Gastrocnemius medialis (tissue), 4 donors: ENCODE measurements at regions not wholly inside any gene's neighbourhood (a gene's known extent, or its start where the extent isn't known, plus 50 kb on each side); places are given as distances from the start of the nearest gene placed in this dataset.

Experiments used
- ATAC-seq, 2 donors: fragments of 150-250 bp; one replicate each; pipeline ENCODE4 v1.9.1; 2016
- DNase-seq, 2 donors: peaks; one replicate each; pipeline ENCODE4 v3.0.0-alpha.2; 2019
- H3K27ac ChIP-seq, 4 donors: fragments of 200-600 bp; sonication (generic); 1 replicate in 1 of 4; 2 replicates in 3 of 4; pipeline ENCODE4 v1.5.1; 2016 to 2018; ENCODE audit warnings: mild to moderate bottlenecking in 2 of 4, moderate library complexity in 1 of 4
- H3K27me3 ChIP-seq, 3 donors: fragments of 200-600 bp; sonication (generic) in 2 of 3; 1 replicate in 1 of 3; 2 replicates in 2 of 3; pipeline versions ENCODE4 v1.5.1 to v1.6.0; 2016 to 2019; ENCODE audit warnings: mild to moderate bottlenecking in 1 of 3, moderate library complexity in 1 of 3
- H3K36me3 ChIP-seq, 2 donors: fragments of 200-600 bp; sonication (generic) in 1 of 2; one replicate each; pipeline ENCODE4 v1.5.1; 2017 to 2018
- H3K4me1 ChIP-seq, 2 donors: fragments of 200-600 bp; sonication (generic) in 1 of 2; one replicate each; pipeline ENCODE4 v1.5.1; 2016 to 2017; ENCODE audit warnings: mild to moderate bottlenecking in 2 of 2
- H3K4me3 ChIP-seq, 4 donors: fragments of 200-600 bp; sonication (generic) in 3 of 4; 1 replicate in 1 of 4; 2 replicates in 3 of 4; pipeline ENCODE4 v1.5.1; 2016 to 2019; ENCODE audit warnings: mild to moderate bottlenecking in 2 of 4
- H3K9me3 ChIP-seq, 3 donors: fragments of 200-600 bp; sonication (generic) in 2 of 3; 1 replicate in 1 of 3; 2 replicates in 2 of 3; pipeline ENCODE4 v1.5.1; 2016 to 2019
- POLR2A ChIP-seq, 2 donors: fragments of 450-650 bp; IDR thresholded peaks; one replicate each; pipeline ENCODE4 v1.6.1; 2017; ENCODE audit warnings: antibody characterized with exemption in 2 of 2, mild to moderate bottlenecking in 2 of 2, moderate library complexity in 2 of 2
- in situ Hi-C, 4 donors: fragments of 200-750 bp; cut with MboI; loops; one replicate each; pipeline versions ENCODE4 v1.15.0 to v1.8.0; 2017; ENCODE audit warnings: low sequenced_read_pairs in 4 of 4
- intact Hi-C: fragments of 100-400 bp; cut with DNase I; formaldehyde crosslinking; loops from one replicate; pipeline ENCODE4 v1.15.1; 2023; ENCODE audit warnings: low total_unique reads
- TF ChIP-seq, protein P1 (sequence below), 5 experiments: fragments of 450-650 bp in 3 of 5; fragments of 200-600 bp in 2 of 5; sonication (generic) in 2 of 5; IDR thresholded peaks in 4 of 5; conservative IDR thresholded peaks in 1 of 5; 1 replicate in 4 of 5; 2 replicates in 1 of 5; pipeline ENCODE4 v1.5.1; 2016 to 2019; ENCODE audit warnings: antibody characterized with exemption in 5 of 5, mild to moderate bottlenecking in 3 of 5, moderate library complexity in 3 of 5

DNA sequence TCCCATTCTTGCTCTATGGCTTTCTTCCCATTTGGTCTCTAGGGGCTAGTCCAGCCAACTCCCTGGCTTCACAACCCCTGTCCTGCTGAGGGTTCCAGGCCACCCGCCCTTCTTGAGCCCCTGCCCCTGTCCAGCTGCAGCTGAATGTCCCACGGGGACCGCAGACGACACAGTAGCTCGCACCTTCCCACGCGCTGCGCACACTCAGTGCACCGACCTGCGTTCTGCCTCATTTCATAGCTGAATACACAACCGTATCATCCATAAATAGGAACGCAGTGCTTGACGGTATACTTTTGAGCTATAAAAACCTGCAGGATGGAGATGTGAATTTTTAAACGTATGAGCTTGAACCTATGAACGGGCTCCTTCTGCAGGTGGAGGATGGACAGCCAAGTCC is 660.4 kb upstream of the SALL3 start:
- in situ Hi-C loops = no loop called here
- no peaks in the 10 kb centered on the region for H3K9me3 ChIP-seq
- H3K36me3 ChIP-seq = no peaks in the 10 kb centered on the region
- no peak for TF ChIP-seq POLR2A (IDR thresholded peaks at IDR 0.05)
- TF ChIP-seq, protein P1, sequence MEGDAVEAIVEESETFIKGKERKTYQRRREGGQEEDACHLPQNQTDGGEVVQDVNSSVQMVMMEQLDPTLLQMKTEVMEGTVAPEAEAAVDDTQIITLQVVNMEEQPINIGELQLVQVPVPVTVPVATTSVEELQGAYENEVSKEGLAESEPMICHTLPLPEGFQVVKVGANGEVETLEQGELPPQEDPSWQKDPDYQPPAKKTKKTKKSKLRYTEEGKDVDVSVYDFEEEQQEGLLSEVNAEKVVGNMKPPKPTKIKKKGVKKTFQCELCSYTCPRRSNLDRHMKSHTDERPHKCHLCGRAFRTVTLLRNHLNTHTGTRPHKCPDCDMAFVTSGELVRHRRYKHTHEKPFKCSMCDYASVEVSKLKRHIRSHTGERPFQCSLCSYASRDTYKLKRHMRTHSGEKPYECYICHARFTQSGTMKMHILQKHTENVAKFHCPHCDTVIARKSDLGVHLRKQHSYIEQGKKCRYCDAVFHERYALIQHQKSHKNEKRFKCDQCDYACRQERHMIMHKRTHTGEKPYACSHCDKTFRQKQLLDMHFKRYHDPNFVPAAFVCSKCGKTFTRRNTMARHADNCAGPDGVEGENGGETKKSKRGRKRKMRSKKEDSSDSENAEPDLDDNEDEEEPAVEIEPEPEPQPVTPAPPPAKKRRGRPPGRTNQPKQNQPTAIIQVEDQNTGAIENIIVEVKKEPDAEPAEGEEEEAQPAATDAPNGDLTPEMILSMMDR (IDR thresholded peaks at IDR 0.05 in 4 of 5, conservative IDR thresholded peaks at IDR 0.05 in 1 of 5) = no peak
- ATAC-seq (no peak), DNase-seq (no peak)
- H3K4me3 ChIP-seq = no peak overlapping the region
- intact Hi-C loops = no loop called here
- H3K4me1 ChIP-seq = no peaks in the 10 kb centered on the region
- H3K27me3 ChIP-seq = no peaks in the 10 kb centered on the region
- no peak overlapping the region for H3K27ac ChIP-seq

DNA sequence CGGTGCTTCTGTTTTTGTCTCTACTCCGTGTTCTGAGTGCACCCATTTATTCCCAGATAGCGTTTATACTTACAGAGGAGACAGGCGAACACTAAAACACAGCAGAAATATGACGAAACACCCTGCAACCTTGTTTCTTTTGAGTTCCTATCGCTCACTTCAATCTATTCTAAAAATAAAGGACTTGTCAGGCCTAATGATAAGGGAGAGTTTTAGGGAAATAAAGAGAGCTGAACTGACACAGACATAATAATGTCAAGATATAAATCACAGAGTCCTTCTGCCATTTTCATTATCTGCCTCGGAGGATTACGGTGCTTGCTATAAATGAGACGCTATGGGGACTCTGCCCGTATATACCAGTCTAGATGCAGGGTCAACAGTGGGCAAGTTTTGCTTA is 659.7 kb upstream of the SALL3 start:
- ATAC-seq = no peak
- Histone ChIP-seq H3K9me3 (no peaks in the 10 kb centered on the region), H3K27me3 (no peaks in the 10 kb centered on the region), H3K27ac (no peak overlapping the region), H3K4me1 (no peaks in the 10 kb centered on the region), H3K36me3 (no peaks in the 10 kb centered on the region), H3K4me3 (no peak overlapping the region)
- in situ Hi-C loops (no loop called here), intact Hi-C loops (no loop called here)
- TF ChIP-seq POLR2A (IDR thresholded peaks at IDR 0.05) = no peak
- TF ChIP-seq, protein P1 (IDR thresholded peaks at IDR 0.05 in 4 of 5, conservative IDR thresholded peaks at IDR 0.05 in 1 of 5) = no peak
- no peak for DNase-seq

DNA sequence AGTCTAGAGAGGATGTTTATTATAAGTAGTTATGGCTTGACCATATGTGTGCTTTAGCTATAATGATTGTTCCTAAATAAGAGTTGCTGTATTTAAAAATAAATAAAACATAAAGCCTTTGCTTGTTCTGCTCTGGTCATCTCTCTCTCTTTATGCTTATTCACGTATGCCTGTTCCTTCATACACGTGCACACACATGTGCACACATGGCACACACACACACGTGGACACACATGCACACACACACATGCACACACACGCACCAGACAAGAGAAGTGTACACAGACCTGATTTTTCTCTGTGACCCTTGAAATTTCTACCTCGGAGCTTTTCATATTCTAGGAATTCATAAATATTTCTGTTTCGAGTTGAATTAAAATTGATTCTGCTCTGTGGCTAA is 658.2 kb upstream of the SALL3 start:
- intact Hi-C loops = no loop called here
- no peak for ATAC-seq
- Histone ChIP-seq H3K27ac (no peak overlapping the region), H3K4me1 (no peaks in the 10 kb centered on the region), H3K27me3 (no peaks in the 10 kb centered on the region), H3K4me3 (no peak overlapping the region), H3K9me3 (no peaks in the 10 kb centered on the region), H3K36me3 (no peaks in the 10 kb centered on the region)
- DNase-seq = no peak
- TF ChIP-seq POLR2A (IDR thresholded peaks at IDR 0.05) = no peak
- TF ChIP-seq, protein P1 (IDR thresholded peaks at IDR 0.05 in 4 of 5, conservative IDR thresholded peaks at IDR 0.05 in 1 of 5) = no peak
- in situ Hi-C loops = no loop called here

DNA sequence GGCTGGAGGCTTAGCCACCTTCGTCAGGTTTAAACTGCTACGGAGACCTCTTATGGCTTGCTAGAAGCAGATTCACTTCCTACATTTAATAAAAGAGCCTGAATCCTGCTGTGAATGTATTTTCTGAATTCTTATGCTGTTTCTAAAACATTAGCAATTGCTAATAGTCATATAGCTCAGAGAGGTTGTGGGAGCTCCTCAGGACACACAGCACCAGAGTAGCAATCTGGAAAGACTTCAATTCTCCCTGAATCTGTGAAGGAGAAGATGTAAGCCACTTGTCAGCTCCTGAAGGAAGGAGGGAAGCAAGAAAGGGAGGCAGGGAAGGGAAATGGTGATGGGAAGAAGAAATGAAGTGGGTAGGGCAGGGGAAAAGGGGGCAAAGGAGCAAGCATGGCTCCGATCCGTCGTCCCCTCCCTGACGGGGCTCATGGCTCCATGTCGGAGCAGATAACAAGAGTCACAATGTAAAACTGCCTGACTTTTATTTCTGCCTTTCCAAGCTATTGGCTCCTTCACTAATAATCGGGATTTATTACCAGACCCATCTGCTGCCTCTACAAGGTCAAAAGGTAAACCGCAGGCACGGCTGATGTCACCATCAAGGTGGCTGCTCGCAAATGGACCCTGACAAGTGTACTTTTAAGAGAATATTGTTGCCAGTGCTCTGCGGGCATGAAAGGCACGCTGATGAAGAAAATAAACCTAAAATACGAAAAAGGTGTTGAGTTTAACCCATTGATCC is 656.0 kb upstream of the SALL3 start:
- Histone ChIP-seq H3K27me3 (no peaks in the 10 kb centered on the region), H3K4me1 (no peaks in the 10 kb centered on the region), H3K4me3 (no peak overlapping the region), H3K27ac (no peak overlapping the region), H3K9me3 (no peaks in the 10 kb centered on the region), H3K36me3 (no peaks in the 10 kb centered on the region)
- in situ Hi-C loops (no loop called here), intact Hi-C loops (no loop called here)
- TF ChIP-seq, protein P1 (IDR thresholded peaks at IDR 0.05 in 4 of 5, conservative IDR thresholded peaks at IDR 0.05 in 1 of 5) = no peak
- TF ChIP-seq POLR2A (IDR thresholded peaks at IDR 0.05) = no peak
- DNase-seq (no peak), ATAC-seq (no peak)

DNA sequence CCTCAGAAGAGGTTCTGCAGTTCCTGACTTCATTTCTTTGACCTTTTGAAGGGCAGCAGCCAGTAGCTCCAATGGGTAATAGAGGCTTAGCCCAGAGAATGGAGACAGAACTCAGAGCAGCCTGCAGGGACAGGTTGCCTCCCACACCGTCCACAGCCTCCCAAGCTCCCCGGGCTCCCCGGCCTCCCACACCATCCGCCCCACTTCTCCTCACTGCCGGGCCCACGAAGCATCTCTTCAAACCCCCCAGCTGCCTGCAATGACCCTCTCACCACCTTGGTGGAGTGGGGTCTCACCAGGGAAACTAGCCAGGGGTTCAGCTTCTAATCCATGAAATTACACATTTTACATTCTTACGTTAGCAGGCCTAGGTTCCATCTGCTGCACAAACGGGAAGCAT is 652.0 kb upstream of the SALL3 start:
- DNase-seq (no peak), ATAC-seq (no peak)
- Histone ChIP-seq H3K9me3 (no peaks in the 10 kb centered on the region), H3K4me1 (no peaks in the 10 kb centered on the region), H3K27me3 (no peaks in the 10 kb centered on the region), H3K4me3 (no peak overlapping the region), H3K36me3 (no peaks in the 10 kb centered on the region), H3K27ac (no peak overlapping the region)
- intact Hi-C loops (no loop called here), in situ Hi-C loops (no loop called here)
- TF ChIP-seq POLR2A (IDR thresholded peaks at IDR 0.05) = no peak
- TF ChIP-seq, protein P1 (IDR thresholded peaks at IDR 0.05 in 4 of 5, conservative IDR thresholded peaks at IDR 0.05 in 1 of 5) = no peak
